CD14-positive monocyte (primary cell): ENCODE measurements at regions not wholly inside any gene's neighbourhood (a gene's known extent, or its start where the extent isn't known, plus 50 kb on each side); places are given as distances from the start of the nearest gene placed in this dataset.

Source experiments
- DNase-seq, 3 donors: peaks; one replicate each; pipeline ENCODE4 v3.0.0-alpha.2; 2011 to 2022
- H2AFZ ChIP-seq: 2 replicates; pipeline ENCODE4 v1.6.0; 2012; ENCODE audit warnings: mild to moderate bottlenecking, low read depth, low read length, inconsistent platforms; ENCODE audit not compliant: insufficient read depth, poor library complexity, severe bottlenecking
- H3K27ac ChIP-seq, 2 donors: 1 replicate in 1 of 2; 2 replicates in 1 of 2; pipeline ENCODE4 v1.5.1; 2012 to 2013; ENCODE audit warnings: low read length in 2 of 2, control low read depth in 1 of 2, inconsistent platforms in 1 of 2, low read depth in 1 of 2, mild to moderate bottlenecking in 1 of 2
- H3K27me3 ChIP-seq, 2 donors: one replicate each; pipeline versions ENCODE4 v1.6.0 to v1.6.1; 2011 to 2013; ENCODE audit warnings: low read length in 2 of 2; ENCODE audit not compliant: control insufficient read depth in 2 of 2, insufficient read depth in 2 of 2
- H3K36me3 ChIP-seq, 2 donors: replicated peaks in 1 of 2; 1 replicate in 1 of 2; 2 replicates in 1 of 2; pipeline versions ENCODE4 v1.5.1 to v1.6.1; 2012 to 2013; ENCODE audit warnings: low read length in 2 of 2, control low read depth in 1 of 2, inconsistent platforms in 1 of 2, mild to moderate bottlenecking in 1 of 2; ENCODE audit not compliant: insufficient read depth in 2 of 2, control insufficient read depth in 1 of 2
- H3K4me1 ChIP-seq, 2 donors: 1 replicate in 1 of 2; 2 replicates in 1 of 2; pipeline versions ENCODE4 v1.5.1 to v1.6.1; 2012 to 2013; ENCODE audit warnings: low read length in 2 of 2, control low read depth in 1 of 2, inconsistent platforms in 1 of 2, mild to moderate bottlenecking in 1 of 2, moderate library complexity in 1 of 2; ENCODE audit not compliant: insufficient read depth in 2 of 2, control insufficient read depth in 1 of 2
- H3K4me2 ChIP-seq: replicated peaks from 2 replicates; pipeline ENCODE3; 2012; ENCODE audit warnings: low read length, moderate library complexity, mild to moderate bottlenecking; ENCODE audit not compliant: poor library complexity, severe bottlenecking; ENCODE audit errors: extremely low read depth
- H3K4me3 ChIP-seq, 3 experiments: fragments of 200-600 bp in 1 of 3; sonication (generic) in 1 of 3; replicated peaks in 1 of 3; 1 replicate in 2 of 3; 2 replicates in 1 of 3; pipeline ENCODE4 v1.5.1; 2011 to 2013; ENCODE audit warnings: low read length in 3 of 3, mild to moderate bottlenecking in 3 of 3, control low read depth in 2 of 3, low read depth in 2 of 3, inconsistent platforms in 1 of 3, moderate library complexity in 1 of 3
- H3K79me2 ChIP-seq: 2 replicates; pipeline ENCODE4 v1.6.0; 2012; ENCODE audit warnings: mild to moderate bottlenecking, control low read depth, inconsistent platforms, low read length, moderate library complexity; ENCODE audit not compliant: insufficient read depth
- H3K9ac ChIP-seq: 2 replicates; pipeline ENCODE4 v1.6.0; 2017; ENCODE audit warnings: low read length, mild to moderate bottlenecking; ENCODE audit not compliant: insufficient read depth, poor library complexity, severe bottlenecking
- H3K9me3 ChIP-seq, 2 donors: replicated peaks in 1 of 2; 1 replicate in 1 of 2; 2 replicates in 1 of 2; pipeline versions ENCODE4 v1.5.1 to v1.6.1; 2012 to 2013; ENCODE audit warnings: low read length in 2 of 2, control low read depth in 1 of 2; ENCODE audit not compliant: control insufficient read depth in 1 of 2, insufficient read depth in 1 of 2
- H4K20me1 ChIP-seq: 2 replicates; pipeline ENCODE4 v1.6.0; 2012; ENCODE audit warnings: mild to moderate bottlenecking, low read length, control low read depth, moderate library complexity; ENCODE audit not compliant: insufficient read depth
- H3K27ac Mint-ChIP-seq, 7 donors: one replicate each; pipeline ENCODE4 v1.8.0; 2020; ENCODE audit warnings: mild to moderate bottlenecking in 7 of 7, mixed read lengths in 7 of 7, moderate library complexity in 6 of 7, inconsistent platforms in 2 of 7
- H3K27me3 Mint-ChIP-seq, 3 donors: one replicate each; pipeline ENCODE4 v1.8.0; 2021 to 2022; ENCODE audit warnings: low read depth in 3 of 3, mild to moderate bottlenecking in 3 of 3, mixed read lengths in 3 of 3, moderate library complexity in 3 of 3, inconsistent platforms in 1 of 3
- H3K36me3 Mint-ChIP-seq, 2 donors: one replicate each; pipeline ENCODE4 v1.8.0; 2020; ENCODE audit warnings: mixed read lengths in 2 of 2, inconsistent platforms in 1 of 2, mild to moderate bottlenecking in 1 of 2
- H3K4me1 Mint-ChIP-seq: one replicate; pipeline ENCODE4 v1.8.0; 2020; ENCODE audit warnings: mild to moderate bottlenecking, mixed read lengths
- H3K4me3 Mint-ChIP-seq, 2 donors: one replicate each; pipeline ENCODE4 v1.8.0; 2020; ENCODE audit warnings: mild to moderate bottlenecking in 2 of 2, mixed read lengths in 2 of 2, moderate library complexity in 1 of 2
- H3K9me3 Mint-ChIP-seq, 7 donors: one replicate each; pipeline ENCODE4 v1.8.0; 2020 to 2022; ENCODE audit warnings: mixed read lengths in 7 of 7, mild to moderate bottlenecking in 6 of 7, moderate library complexity in 6 of 7, inconsistent platforms in 2 of 7
- CTCF ChIP-seq: fragments of 200-600 bp; IDR thresholded peaks from one replicate; pipeline ENCODE4 v1.8.0; 2022; ENCODE audit warnings: antibody characterized with exemption, mild to moderate bottlenecking
- WGBS: methylation state at CpG from one replicate; pipeline ENCODE4 v1.1.5; 2013; ENCODE audit warnings: missing lambda C conversion rate; ENCODE audit not compliant: insufficient coverage; 5-methylcytosine and 5-hydroxymethylcytosine counted together
- intact Hi-C, 2 donors: fragments of 100-400 bp; cut with micrococcal nuclease; formaldehyde crosslinking; loops; one replicate each; pipeline versions ENCODE4 v1.15.0 to v1.15.1; 2023

GRCh38 chr4:127448986-127449385, 183.8 kb upstream of the INTU start:
- no peaks in the 10 kb centered on the region for H3K79me2 ChIP-seq
- Mint-ChIP-seq H3K36me3 (no peaks in the 10 kb centered on the region), H3K27me3 (no peaks in the 10 kb centered on the region), H3K4me3 (no peak overlapping the region), H3K27ac (no peak overlapping the region), H3K9me3 (peaks cover 0 to 2% (median 0%) of the 10 kb centered on the region in 7 donors), H3K4me1 (no peaks in the 10 kb centered on the region)
- DNase-seq, result no peak
- H3K9me3 ChIP-seq, result no peaks in the 10 kb centered on the region
- no peak overlapping the region for H2AFZ ChIP-seq
- no peak for TF ChIP-seq CTCF
- WGBS, result no CpG with 5 or more reads among the region's 1 CpG
- no peaks in the 10 kb centered on the region for H3K27me3 ChIP-seq
- H4K20me1 ChIP-seq, result no peaks in the 10 kb centered on the region
- no peaks in the 10 kb centered on the region for H3K36me3 ChIP-seq
- H3K9ac ChIP-seq, result no peak overlapping the region
- no peak overlapping the region for H3K4me3 ChIP-seq
- H3K27ac ChIP-seq, result no peak overlapping the region
- no peaks in the 10 kb centered on the region for H3K4me1 ChIP-seq
- intact Hi-C loops, result no loop called here
- no peak overlapping the region for H3K4me2 ChIP-seq

- Histone ChIP-seq H3K4me1 (no peaks in the 10 kb centered on the region), H3K4me3 (no peak overlapping the region), H3K4me2 (no peak overlapping the region), H3K9me3 (no peaks in the 10 kb centered on the region), H3K27me3 (no peaks in the 10 kb centered on the region), H3K79me2 (no peaks in the 10 kb centered on the region), H3K36me3 (no peaks in the 10 kb centered on the region), H4K20me1 (no peaks in the 10 kb centered on the region), H3K9ac (no peak overlapping the region), H3K27ac (no peak overlapping the region), H2AFZ (no peak overlapping the region)
- H3K27me3 Mint-ChIP-seq, result no peaks in the 10 kb centered on the region
- H3K36me3 Mint-ChIP-seq, result no peaks in the 10 kb centered on the region
- no peaks in the 10 kb centered on the region for H3K4me1 Mint-ChIP-seq
- no peak for TF ChIP-seq CTCF
- no peaks in the 10 kb centered on the region for H3K9me3 Mint-ChIP-seq
- H3K4me3 Mint-ChIP-seq, result no peak overlapping the region
- no peak overlapping the region for H3K27ac Mint-ChIP-seq
- DNase-seq, result no peak
- intact Hi-C loops, result no loop called here
Observed at GRCh38 chr4:127449449-127449848, 183.3 kb upstream of the INTU start.
